T-helper 2 cell treated with Interferon-gamma antibody and Interleukin-4, amounts not matched to agents 5 μg/mL and 100 μg/mL, for 36 hours (primary cell): ENCODE measurements at regions not wholly inside any gene's neighbourhood (a gene's known extent, or its start where the extent isn't known, plus 50 kb on each side); places are given as distances from the start of the nearest gene placed in this dataset.
"Not testable (repeated sequence)": the region's sequence is repeated elsewhere in the genome, so short reads cannot be mapped to it uniquely, and the experiment has no call there.

Source experiments
- DNase-seq: peaks from one replicate; pipeline ENCODE4 v3.0.0; 2021; ENCODE audit warnings: low spot score
- H3K27ac Mint-ChIP-seq: one replicate; pipeline ENCODE4 v1.8.0; 2021; ENCODE audit warnings: mild to moderate bottlenecking, mixed read lengths
- H3K27me3 Mint-ChIP-seq: one replicate; pipeline ENCODE4 v1.8.0; 2021; ENCODE audit warnings: low read depth, mixed read lengths
- H3K36me3 Mint-ChIP-seq: one replicate; pipeline ENCODE4 v1.8.0; 2021; ENCODE audit warnings: low read depth, mixed read lengths
- H3K4me1 Mint-ChIP-seq: one replicate; pipeline ENCODE4 v1.8.0; 2021; ENCODE audit warnings: low read depth, mixed read lengths
- H3K4me3 Mint-ChIP-seq: one replicate; pipeline ENCODE4 v1.8.0; 2022; ENCODE audit warnings: mild to moderate bottlenecking, moderate library complexity, mixed read lengths
- H3K9me3 Mint-ChIP-seq: one replicate; pipeline ENCODE4 v1.8.0; 2021; ENCODE audit warnings: mixed read lengths

- Mint-ChIP-seq H3K4me3 (no peak overlapping the region), H3K4me1 (no peaks in the 10 kb centered on the region), H3K36me3 (no peaks in the 10 kb centered on the region), H3K9me3 (no peaks in the 10 kb centered on the region), H3K27ac (no peak overlapping the region), H3K27me3 (no peaks in the 10 kb centered on the region)
- DNase-seq = no peak
Measured at GRCh38 chr11:133661846-133662245, 129.5 kb upstream of the OPCML start.

GRCh38 chr11:133660202-133660568 is 127.9 kb upstream of the OPCML start:
- Mint-ChIP-seq H3K27me3 (no peaks in the 10 kb centered on the region), H3K27ac (no peak overlapping the region), H3K36me3 (no peaks in the 10 kb centered on the region), H3K4me1 (no peaks in the 10 kb centered on the region), H3K4me3 (no peak overlapping the region), H3K9me3 (no peaks in the 10 kb centered on the region)
- no peak for DNase-seq

DNA sequence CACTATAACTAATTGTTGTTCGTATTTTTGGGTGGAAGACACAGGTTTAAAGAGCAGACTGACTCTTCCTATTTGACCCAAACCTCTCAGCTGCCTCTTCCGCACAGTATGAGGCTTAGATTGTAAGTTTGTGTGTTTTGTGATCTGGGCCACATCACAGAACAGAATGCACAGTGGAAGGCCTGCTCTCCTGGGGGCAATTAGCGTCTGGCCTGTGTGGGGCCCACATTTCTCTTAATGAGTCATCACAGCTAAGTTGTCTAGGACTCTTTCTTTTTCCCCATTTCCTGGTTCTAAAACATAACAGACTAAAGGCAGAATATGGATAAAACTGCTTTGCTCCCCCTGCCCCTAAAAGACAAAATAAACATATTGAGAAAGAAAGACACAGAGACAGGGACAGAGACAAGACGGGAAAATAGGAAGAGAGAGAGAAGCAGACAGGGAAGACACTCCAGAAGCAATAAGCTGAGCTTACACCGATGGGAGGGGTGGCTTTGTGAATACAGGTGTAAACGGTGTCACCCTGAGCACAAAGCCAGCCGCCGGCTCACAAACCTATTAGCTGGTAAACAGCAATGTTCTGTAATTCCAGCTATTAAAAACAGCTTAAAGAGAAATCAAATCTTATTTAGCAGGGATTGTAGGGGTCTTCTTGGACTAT is 127.4 kb upstream of the OPCML start:
- no peaks in the 10 kb centered on the region for H3K27me3 Mint-ChIP-seq
- no peaks in the 10 kb centered on the region for H3K4me1 Mint-ChIP-seq
- H3K9me3 Mint-ChIP-seq = no peaks in the 10 kb centered on the region
- no peak overlapping the region for H3K4me3 Mint-ChIP-seq
- no peak for DNase-seq
- no peaks in the 10 kb centered on the region for H3K36me3 Mint-ChIP-seq
- H3K27ac Mint-ChIP-seq = no peak overlapping the region

DNA sequence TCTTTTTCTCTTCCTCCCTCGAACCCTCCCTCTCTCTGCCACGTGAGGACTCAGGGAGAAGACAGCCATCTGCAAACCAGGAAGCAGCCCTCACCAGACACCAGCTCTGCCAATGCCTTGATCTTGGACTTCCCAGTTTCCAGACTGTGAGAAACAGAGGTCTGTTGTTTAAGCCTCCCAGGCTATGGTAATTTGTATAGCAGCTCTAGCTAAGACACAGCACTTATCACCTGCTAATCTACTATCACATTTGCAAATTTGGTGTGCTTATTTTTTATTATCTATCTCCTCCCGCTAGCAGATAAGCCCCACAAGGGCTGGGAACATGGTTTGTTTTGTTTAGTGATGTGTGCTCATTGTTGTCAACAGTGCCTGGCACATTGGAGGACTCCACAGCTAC is 124.8 kb upstream of the OPCML start:
- DNase-seq = no peak
- H3K27me3 Mint-ChIP-seq = no peaks in the 10 kb centered on the region
- H3K9me3 Mint-ChIP-seq = no peaks in the 10 kb centered on the region
- H3K4me1 Mint-ChIP-seq = no peaks in the 10 kb centered on the region
- H3K36me3 Mint-ChIP-seq = no peaks in the 10 kb centered on the region
- H3K27ac Mint-ChIP-seq = no peak overlapping the region
- H3K4me3 Mint-ChIP-seq = no peak overlapping the region

DNA sequence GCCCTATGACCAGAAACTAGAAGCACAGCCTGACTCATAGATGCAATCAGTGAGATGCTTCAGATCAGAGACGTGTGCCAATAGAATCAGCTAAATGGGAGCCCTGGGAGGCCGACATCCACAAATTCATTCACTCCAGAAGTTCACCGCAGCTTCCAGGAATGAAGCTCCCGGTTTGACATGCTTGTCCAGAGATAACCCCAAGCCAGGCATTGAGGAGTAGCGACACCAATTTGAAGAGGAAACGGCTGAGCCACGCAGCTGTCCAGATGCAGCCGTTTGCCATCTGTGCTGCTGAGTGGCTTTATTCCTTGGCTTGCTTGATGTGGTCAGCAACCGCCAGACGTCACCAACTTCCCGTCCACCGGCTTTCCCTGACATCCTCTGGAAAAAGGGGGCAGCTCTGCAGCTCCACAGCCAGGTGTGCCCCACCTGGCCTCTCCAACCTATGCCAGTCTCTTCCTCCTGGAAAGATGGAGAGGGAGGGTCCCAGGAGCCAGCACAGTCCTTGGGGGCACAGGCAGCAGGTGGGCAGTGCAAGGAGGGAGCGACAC is 123.9 kb upstream of the OPCML start:
- Mint-ChIP-seq H3K27me3 (no peaks in the 10 kb centered on the region), H3K36me3 (no peaks in the 10 kb centered on the region), H3K27ac (no peak overlapping the region), H3K4me3 (no peak overlapping the region), H3K4me1 (no peaks in the 10 kb centered on the region), H3K9me3 (no peaks in the 10 kb centered on the region)
- no peak for DNase-seq

DNA sequence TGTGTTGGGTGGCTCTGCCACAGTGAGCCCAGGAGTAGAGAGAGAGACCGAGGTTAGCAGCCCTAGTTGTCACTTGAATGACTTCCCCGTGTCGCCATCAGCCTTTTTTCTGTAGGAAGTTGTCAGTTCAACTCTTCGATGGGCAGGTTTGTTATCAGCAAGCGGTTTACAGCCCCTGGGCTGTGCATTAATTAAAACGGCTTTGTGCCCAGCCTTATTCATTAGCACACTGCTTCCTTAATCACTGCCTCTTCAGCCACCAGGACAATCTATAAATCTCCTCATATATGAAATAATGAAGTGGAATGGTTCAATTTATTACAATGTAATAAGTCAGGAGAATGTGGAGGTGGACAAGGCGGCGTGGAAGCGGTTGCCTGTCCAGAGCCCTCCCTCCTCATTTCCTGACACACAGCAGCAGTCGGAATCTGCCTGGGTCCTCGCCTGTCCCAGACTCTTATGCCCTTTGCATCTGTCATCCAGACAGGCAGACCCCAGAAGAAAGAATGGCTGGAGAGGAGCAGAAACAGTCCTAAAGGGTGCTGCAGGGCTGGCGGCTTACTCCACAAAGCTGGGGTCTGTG is 122.4 kb upstream of the OPCML start:
- DNase-seq = no peak
- H3K27ac Mint-ChIP-seq = no peak overlapping the region
- no peaks in the 10 kb centered on the region for H3K4me1 Mint-ChIP-seq
- H3K4me3 Mint-ChIP-seq = no peak overlapping the region
- no peaks in the 10 kb centered on the region for H3K9me3 Mint-ChIP-seq
- H3K36me3 Mint-ChIP-seq = no peaks in the 10 kb centered on the region
- no peaks in the 10 kb centered on the region for H3K27me3 Mint-ChIP-seq

DNA sequence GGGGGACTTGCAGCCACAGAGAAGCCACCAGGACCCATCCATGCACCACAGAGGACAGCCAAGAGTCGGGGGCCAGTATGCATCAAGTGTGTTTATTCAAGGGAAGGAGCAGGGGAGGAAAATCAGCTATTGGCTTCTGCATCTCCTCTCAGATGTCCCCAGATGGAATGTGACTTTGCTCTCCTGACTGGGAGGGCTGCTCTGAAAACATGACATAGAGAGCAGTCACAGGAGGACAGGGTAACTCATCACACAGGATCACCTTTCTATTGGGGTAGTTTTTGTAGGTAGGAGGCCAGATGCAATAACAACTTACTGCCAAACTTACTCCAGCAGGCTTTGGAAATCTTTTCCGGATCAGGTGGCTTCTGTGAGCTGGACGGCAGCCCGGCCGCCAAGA is 121.0 kb upstream of the OPCML start:
- H3K4me1 Mint-ChIP-seq = no peaks in the 10 kb centered on the region
- no peaks in the 10 kb centered on the region for H3K9me3 Mint-ChIP-seq
- DNase-seq = no peak
- no peak overlapping the region for H3K27ac Mint-ChIP-seq
- H3K36me3 Mint-ChIP-seq = no peaks in the 10 kb centered on the region
- H3K4me3 Mint-ChIP-seq = no peak overlapping the region
- no peaks in the 10 kb centered on the region for H3K27me3 Mint-ChIP-seq

DNA sequence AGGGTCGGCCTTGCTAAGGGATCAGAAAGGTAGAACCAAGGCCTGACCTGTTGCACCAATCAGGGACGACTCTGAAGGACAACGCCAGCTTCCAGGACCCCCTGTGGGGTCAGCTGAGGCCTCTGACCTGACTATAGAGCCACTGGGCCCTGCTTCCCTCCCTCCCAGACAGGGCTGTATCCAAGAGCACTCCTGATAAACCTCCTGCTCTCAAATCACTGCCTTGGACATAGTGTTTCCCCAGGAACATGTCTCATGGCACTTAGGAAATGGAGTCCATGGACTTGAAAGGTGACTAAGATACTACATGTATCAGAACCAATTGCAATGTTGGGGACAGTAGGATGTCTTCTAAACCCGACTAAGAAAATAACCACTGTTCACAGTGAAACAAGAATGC is 117.8 kb upstream of the OPCML start:
- Mint-ChIP-seq H3K27ac (no peak overlapping the region), H3K4me3 (no peak overlapping the region), H3K4me1 (no peaks in the 10 kb centered on the region), H3K27me3 (no peaks in the 10 kb centered on the region), H3K9me3 (no peaks in the 10 kb centered on the region), H3K36me3 (no peaks in the 10 kb centered on the region)
- no peak for DNase-seq

- no peaks in the 10 kb centered on the region for H3K27me3 Mint-ChIP-seq
- H3K27ac Mint-ChIP-seq = no peak overlapping the region
- no peak overlapping the region for H3K4me3 Mint-ChIP-seq
- DNase-seq = no peak
- no peaks in the 10 kb centered on the region for H3K36me3 Mint-ChIP-seq
- no peaks in the 10 kb centered on the region for H3K4me1 Mint-ChIP-seq
- no peaks in the 10 kb centered on the region for H3K9me3 Mint-ChIP-seq
Measured at GRCh38 chr11:133649040-133649439, 116.7 kb upstream of the OPCML start.

DNA sequence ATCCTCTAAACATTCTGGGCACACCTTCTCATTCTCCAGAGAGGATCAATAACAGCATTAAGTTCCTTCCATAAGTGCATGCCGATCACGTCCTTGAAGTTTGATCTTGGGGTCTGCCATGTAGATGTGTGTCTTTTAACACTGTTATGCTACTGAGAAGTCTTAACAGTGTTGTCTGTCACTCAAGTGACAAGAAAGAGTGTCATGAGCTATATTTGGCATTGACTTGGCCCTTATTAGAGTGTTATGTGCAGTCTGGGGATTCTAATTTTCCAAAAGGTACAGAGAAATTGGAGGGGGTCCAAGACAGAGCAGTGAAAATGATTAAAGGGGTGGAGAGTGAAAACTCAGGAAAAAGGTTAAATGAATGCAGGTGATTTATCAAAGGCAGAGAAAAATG is 107.1 kb upstream of the OPCML start:
- no peaks in the 10 kb centered on the region for H3K4me1 Mint-ChIP-seq
- peaks cover 4% of the 10 kb centered on the region for H3K9me3 Mint-ChIP-seq

DNA sequence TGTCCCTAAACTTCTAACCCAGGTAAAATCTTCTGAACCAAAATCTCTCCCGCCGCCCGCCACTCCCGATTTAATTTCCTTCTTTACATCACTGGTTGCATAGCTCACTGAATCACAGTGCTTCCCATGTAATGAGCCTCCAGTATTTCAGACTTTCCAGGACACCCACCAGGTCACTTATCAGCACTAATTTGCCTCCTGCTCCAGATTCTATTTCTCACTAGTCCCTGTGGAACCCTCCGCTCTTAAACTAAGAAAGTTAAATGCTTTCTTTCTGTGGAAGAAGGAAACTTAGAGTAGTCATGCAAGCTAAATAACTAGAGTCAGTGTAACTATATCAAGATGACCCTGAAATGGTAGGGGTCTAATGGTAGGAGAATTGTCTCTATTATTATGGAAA is 106.6 kb upstream of the OPCML start:
- Mint-ChIP-seq H3K27me3 (no peaks in the 10 kb centered on the region), H3K36me3 (no peaks in the 10 kb centered on the region), H3K4me3 (no peak overlapping the region), H3K27ac (no peak overlapping the region), H3K9me3 (peaks cover 4% of the 10 kb centered on the region), H3K4me1 (no peaks in the 10 kb centered on the region)
- DNase-seq = no peak

More for the DNA sequence above, 107.1 kb upstream of the OPCML start:
- Mint-ChIP-seq H3K36me3 (no peaks in the 10 kb centered on the region), H3K27ac (no peak overlapping the region), H3K27me3 (no peaks in the 10 kb centered on the region), H3K4me3 (no peak overlapping the region)
- DNase-seq = no peak

DNA sequence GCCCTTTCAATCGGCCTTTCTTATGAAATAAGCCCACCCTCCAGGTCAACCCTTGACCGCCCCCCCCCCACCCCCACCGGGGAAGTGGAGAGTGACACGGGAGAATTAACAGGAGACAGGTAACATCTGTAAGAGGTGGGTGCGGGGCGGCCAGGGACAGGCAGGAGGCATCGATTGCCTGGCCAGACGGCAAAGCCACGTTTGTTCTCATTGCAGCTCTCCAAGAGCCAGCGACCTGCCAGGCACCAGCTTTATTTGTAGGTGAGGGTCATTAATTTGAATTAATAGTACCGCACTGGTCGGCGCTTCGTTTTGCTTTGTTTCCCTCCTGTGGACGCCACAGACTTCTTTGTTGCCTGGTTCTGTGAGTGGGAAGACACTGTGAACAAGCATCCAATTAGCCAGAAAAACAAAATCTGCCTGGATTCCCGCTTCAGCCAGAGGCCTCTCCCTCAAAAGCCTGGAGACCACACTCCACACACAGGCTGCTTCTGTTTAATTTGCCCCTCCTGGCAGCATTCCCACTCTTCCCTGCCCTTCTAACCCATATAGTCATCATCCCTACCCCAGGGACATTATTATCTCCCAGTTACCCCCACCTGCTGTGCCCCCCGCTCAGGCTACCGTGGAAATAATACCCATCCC is 104.5 kb upstream of the OPCML start:
- H3K27me3 Mint-ChIP-seq = no peaks in the 10 kb centered on the region
- H3K27ac Mint-ChIP-seq = no peak overlapping the region
- H3K9me3 Mint-ChIP-seq = peaks cover 4% of the 10 kb centered on the region
- no peaks in the 10 kb centered on the region for H3K4me1 Mint-ChIP-seq
- no peak for DNase-seq
- H3K36me3 Mint-ChIP-seq = no peaks in the 10 kb centered on the region
- no peak overlapping the region for H3K4me3 Mint-ChIP-seq

- no peak for DNase-seq
- H3K9me3 Mint-ChIP-seq = no peaks in the 10 kb centered on the region
- H3K4me1 Mint-ChIP-seq = no peaks in the 10 kb centered on the region
- H3K27me3 Mint-ChIP-seq = no peaks in the 10 kb centered on the region
- no peak overlapping the region for H3K4me3 Mint-ChIP-seq
- H3K36me3 Mint-ChIP-seq = no peaks in the 10 kb centered on the region
- H3K27ac Mint-ChIP-seq = no peak overlapping the region
Measured at GRCh38 chr11:133635244-133635739, 103.0 kb upstream of the OPCML start.

DNA sequence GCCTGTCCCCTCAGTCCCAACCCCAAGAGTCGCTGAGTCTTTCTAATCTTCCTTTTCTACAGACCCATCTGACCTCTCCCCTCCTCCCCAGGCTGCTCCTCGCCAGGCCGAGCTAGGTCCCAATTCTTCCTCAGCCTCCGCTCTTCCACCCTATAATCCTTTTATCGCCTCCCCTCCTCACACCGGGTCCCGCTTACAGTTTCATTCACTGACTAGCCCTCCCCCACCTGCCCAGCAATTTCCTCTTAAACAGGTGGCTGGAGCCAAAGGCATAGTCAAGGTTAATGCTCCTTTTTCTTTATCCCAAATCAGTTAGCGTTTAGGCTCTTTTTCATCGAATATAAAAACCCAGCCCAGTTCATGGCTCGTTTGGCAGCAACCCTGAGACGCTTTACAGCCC is 96.1 kb upstream of the OPCML start:
- not testable (repeated sequence) for H3K36me3 Mint-ChIP-seq, H3K4me1 Mint-ChIP-seq, H3K9me3 Mint-ChIP-seq, H3K27ac Mint-ChIP-seq, H3K27me3 Mint-ChIP-seq, H3K4me3 Mint-ChIP-seq, DNase-seq
